Testis (tissue), 2 donors: ENCODE measurements at regions not wholly inside any gene's neighbourhood (a gene's known extent, or its start where the extent isn't known, plus 50 kb on each side); places are given as distances from the start of the nearest gene placed in this dataset.

Experiments used
- POLR2A ChIP-seq: fragments of 450-650 bp; IDR thresholded peaks from one replicate; pipeline ENCODE4 v1.6.1; 2017; ENCODE audit warnings: antibody characterized with exemption, mild to moderate bottlenecking, moderate library complexity
- TF ChIP-seq, protein P1 (sequence below), 3 experiments: fragments of 450-650 bp in 2 of 3; fragments of 200-600 bp in 1 of 3; sonication (generic) in 1 of 3; IDR thresholded peaks; one replicate each; pipeline ENCODE4 v1.5.1; 2016 to 2019; ENCODE audit warnings: antibody characterized with exemption in 3 of 3, mild to moderate bottlenecking in 2 of 3, moderate library complexity in 1 of 3

DNA sequence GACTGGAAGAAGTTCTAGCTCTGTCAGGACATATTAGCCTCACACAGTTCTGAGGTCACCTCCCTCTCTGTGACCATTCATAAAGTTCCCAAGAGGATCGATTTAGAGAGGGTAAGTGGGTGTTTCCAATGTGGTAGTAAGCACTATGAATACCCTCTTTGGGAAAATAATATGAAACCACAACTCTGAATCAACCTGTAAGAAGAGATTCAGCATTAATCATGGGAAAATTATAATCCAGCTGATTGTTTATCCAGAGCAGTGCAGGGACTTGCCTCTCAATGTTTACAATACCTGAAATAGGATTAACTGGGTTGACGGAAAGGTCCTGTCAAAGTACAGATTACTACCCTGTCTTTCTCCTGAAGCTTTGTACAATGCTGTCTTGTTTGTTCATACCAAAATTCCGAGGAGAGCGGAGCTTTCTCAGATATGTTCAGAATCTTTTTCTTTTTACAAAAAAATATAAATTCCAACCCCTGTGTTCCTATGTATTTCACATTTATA, 302.9 kb upstream of the DPPA4 start:
- TF ChIP-seq, protein P1, sequence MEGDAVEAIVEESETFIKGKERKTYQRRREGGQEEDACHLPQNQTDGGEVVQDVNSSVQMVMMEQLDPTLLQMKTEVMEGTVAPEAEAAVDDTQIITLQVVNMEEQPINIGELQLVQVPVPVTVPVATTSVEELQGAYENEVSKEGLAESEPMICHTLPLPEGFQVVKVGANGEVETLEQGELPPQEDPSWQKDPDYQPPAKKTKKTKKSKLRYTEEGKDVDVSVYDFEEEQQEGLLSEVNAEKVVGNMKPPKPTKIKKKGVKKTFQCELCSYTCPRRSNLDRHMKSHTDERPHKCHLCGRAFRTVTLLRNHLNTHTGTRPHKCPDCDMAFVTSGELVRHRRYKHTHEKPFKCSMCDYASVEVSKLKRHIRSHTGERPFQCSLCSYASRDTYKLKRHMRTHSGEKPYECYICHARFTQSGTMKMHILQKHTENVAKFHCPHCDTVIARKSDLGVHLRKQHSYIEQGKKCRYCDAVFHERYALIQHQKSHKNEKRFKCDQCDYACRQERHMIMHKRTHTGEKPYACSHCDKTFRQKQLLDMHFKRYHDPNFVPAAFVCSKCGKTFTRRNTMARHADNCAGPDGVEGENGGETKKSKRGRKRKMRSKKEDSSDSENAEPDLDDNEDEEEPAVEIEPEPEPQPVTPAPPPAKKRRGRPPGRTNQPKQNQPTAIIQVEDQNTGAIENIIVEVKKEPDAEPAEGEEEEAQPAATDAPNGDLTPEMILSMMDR (IDR thresholded peaks at IDR 0.05) = no peak
- TF ChIP-seq POLR2A = no peak
